SK-N-SH (cell line): ENCODE measurements at regions not wholly inside any gene's neighbourhood (a gene's known extent, or its start where the extent isn't known, plus 50 kb on each side); places are given as distances from the start of the nearest gene placed in this dataset.

ENCODE experiments used
- CTCF ChIA-PET: fragments of 300-600, 350-600 bp; formaldehyde crosslinking; extraction: SDS; loops from one replicate; lab custom pipeline; 2021; lab: Yijun Ruan, JAX
- POLR2A ChIA-PET: fragments of 350-600 bp; sonication (Branson Sonifier 250); formaldehyde crosslinking; extraction: SDS; loops from one replicate; lab custom pipeline; 2020; ENCODE audit warnings: antibody characterized with exemption, inconsistent platforms; lab: Yijun Ruan, JAX
- DNase-seq: peaks from one replicate; pipeline ENCODE4 v3.0.0; 2012
- H2AFZ ChIP-seq: fragments of 200-600 bp; sonication (generic); 2 replicates; pipeline ENCODE4 v1.8.1; 2016; ENCODE audit warnings: antibody characterized with exemption, mild to moderate bottlenecking, low read depth
- H3F3A ChIP-seq: fragments of 200-600 bp; sonication (generic); replicated peaks from 2 replicates; pipeline ENCODE3; 2016; ENCODE audit warnings: antibody characterized with exemption, mild to moderate bottlenecking; ENCODE audit not compliant: insufficient read depth
- H3K27ac ChIP-seq, 2 experiments: fragments of 200-500 bp in 1 of 2; fragments of 200-600 bp in 1 of 2; sonication (Bioruptor generic) in 1 of 2; sonication (generic), shearing (Covaris generic) in 1 of 2; 2 replicates each; pipeline versions ENCODE4 v1.5.1 to v1.6.1; 2014 to 2016; ENCODE audit warnings: low read depth in 2 of 2, inconsistent platforms in 1 of 2, low read length in 1 of 2, mild to moderate bottlenecking in 1 of 2, mixed read lengths in 1 of 2
- H3K27me3 ChIP-seq: fragments of 200-600 bp; sonication (generic), shearing (Covaris generic); 2 replicates; pipeline ENCODE4 v1.6.1; 2016; ENCODE audit warnings: mixed run types; ENCODE audit not compliant: insufficient read depth
- H3K36me3 ChIP-seq, 2 experiments: fragments of 200-500 bp in 1 of 2; fragments of 200-600 bp in 1 of 2; sonication (Bioruptor generic) in 1 of 2; sonication (generic) in 1 of 2; replicated peaks in 1 of 2; 2 replicates each; pipeline versions ENCODE3 to v1.5.1; 2014 to 2016; ENCODE audit warnings: low read length in 1 of 2, mild to moderate bottlenecking in 1 of 2; ENCODE audit not compliant: insufficient read depth in 2 of 2, control insufficient read depth in 1 of 2
- H3K4me1 ChIP-seq, 2 experiments: fragments of 200-500 bp in 1 of 2; fragments of 200-600 bp in 1 of 2; sonication (Bioruptor generic) in 1 of 2; sonication (generic), shearing (Covaris generic) in 1 of 2; 2 replicates each; pipeline versions ENCODE4 v1.5.1 to v1.6.1; 2014 to 2016; ENCODE audit warnings: low read depth in 1 of 2, low read length in 1 of 2, mixed run types in 1 of 2; ENCODE audit not compliant: insufficient read depth in 2 of 2, control insufficient read depth in 1 of 2
- H3K4me2 ChIP-seq: fragments of 200-600 bp; sonication (generic), shearing (Covaris generic); 2 replicates; pipeline ENCODE4 v1.6.1; 2017; ENCODE audit warnings: mixed run types
- H3K4me3 ChIP-seq, 2 experiments: fragments of 200-500 bp in 1 of 2; fragments of 200-600 bp in 1 of 2; sonication (Bioruptor generic) in 1 of 2; sonication (generic), shearing (Covaris generic) in 1 of 2; 2 replicates each; pipeline versions ENCODE4 v1.5.1 to v1.8.1; 2014 to 2016; ENCODE audit warnings: low read depth in 2 of 2, inconsistent platforms in 1 of 2, low read length in 1 of 2, mild to moderate bottlenecking in 1 of 2, mixed read lengths in 1 of 2, moderate library complexity in 1 of 2
- H3K79me2 ChIP-seq: fragments of 200-600 bp; sonication (generic); 2 replicates; pipeline ENCODE4 v1.8.1; 2017; ENCODE audit warnings: mild to moderate bottlenecking; ENCODE audit not compliant: insufficient read depth
- H3K9ac ChIP-seq: fragments of 200-600 bp; sonication (generic); 2 replicates; pipeline ENCODE4 v1.6.1; 2017; ENCODE audit warnings: mixed run types
- H3K9me2 ChIP-seq: fragments of 200-600 bp; sonication (generic); 2 replicates; pipeline ENCODE4 v1.6.1; 2017; ENCODE audit warnings: mixed run types
- H3K9me3 ChIP-seq: fragments of 200-600 bp; sonication (generic); 2 replicates; pipeline ENCODE4 v1.6.1; 2017; ENCODE audit warnings: mixed run types, mild to moderate bottlenecking, moderate library complexity
- H4K20me1 ChIP-seq: fragments of 200-600 bp; sonication (generic); 2 replicates; pipeline ENCODE4 v1.6.1; 2017; ENCODE audit warnings: mild to moderate bottlenecking, mixed run types; ENCODE audit not compliant: insufficient read depth
- CHD2 ChIP-seq: fragments of 150-350 bp; IDR thresholded peaks from 2 replicates; pipeline ENCODE4 v1.6.1; 2018; ENCODE audit warnings: low read length; ENCODE audit not compliant: partially characterized antibody
- ELF1 ChIP-seq: IDR thresholded peaks from 2 replicates; pipeline ENCODE4 v1.4.0; 2012
- EP300 ChIP-seq, 2 experiments: IDR thresholded peaks; 2 replicates each; pipeline versions ENCODE4 v1.4.0 to v1.6.1; 2012; ENCODE audit warnings: borderline replicate concordance in 1 of 2, low read depth in 1 of 2, low read length in 1 of 2
- FOSL2 ChIP-seq: IDR thresholded peaks from 2 replicates; pipeline ENCODE4 v1.4.0; 2012; ENCODE audit warnings: low read depth, mild to moderate bottlenecking, moderate library complexity, borderline replicate concordance
- FOXM1 ChIP-seq: IDR thresholded peaks from 2 replicates; pipeline ENCODE4 v1.4.0; 2012; ENCODE audit warnings: low read depth, mild to moderate bottlenecking
- GABPA ChIP-seq: IDR thresholded peaks from 2 replicates; pipeline ENCODE4 v1.4.0; 2012; ENCODE audit warnings: low read depth, mild to moderate bottlenecking
- GATA2 ChIP-seq: sonication (generic); formaldehyde crosslinking; IDR thresholded peaks from 2 replicates; pipeline ENCODE4 v1.5.0; 2020; ENCODE audit warnings: mild to moderate bottlenecking, missing genetic modification reagents
- JUND ChIP-seq: IDR thresholded peaks from 2 replicates; pipeline ENCODE4 v1.4.0; 2012
- MEF2A ChIP-seq: IDR thresholded peaks from 2 replicates; pipeline ENCODE4 v1.4.0; 2012; ENCODE audit warnings: low read depth, borderline replicate concordance
- POLR2AphosphoS5 ChIP-seq: IDR thresholded peaks from 2 replicates; pipeline ENCODE4 v1.6.1; 2012; ENCODE audit warnings: low read depth, low read length
- RAD21 ChIP-seq: IDR thresholded peaks from 2 replicates; pipeline ENCODE4 v1.6.1; 2012; ENCODE audit warnings: mild to moderate bottlenecking, low read length
- RFX5 ChIP-seq: IDR thresholded peaks from 2 replicates; pipeline ENCODE4 v1.6.1; 2012; ENCODE audit warnings: mild to moderate bottlenecking, improper control_type of control experiment, low read length
- TCF12 ChIP-seq: IDR thresholded peaks from 2 replicates; pipeline ENCODE4 v1.4.0; 2012
- WGBS: methylation state at CpG from one replicate; pipeline ENCODE4 v1.1.6; 2017; ENCODE audit warnings: low lambda C conversion rate; 5-methylcytosine and 5-hydroxymethylcytosine counted together
- TF ChIP-seq, protein P1 (sequence below): IDR thresholded peaks from 2 replicates; pipeline ENCODE4 v1.6.1; 2012; ENCODE audit warnings: mild to moderate bottlenecking, low read depth, low read length, moderate library complexity
- TF ChIP-seq, protein P2 (sequence below): fragments of 150-350 bp; IDR thresholded peaks from 2 replicates; pipeline ENCODE4 v1.6.1; 2016; ENCODE audit warnings: mild to moderate bottlenecking, low read depth, low read length
- TF ChIP-seq, protein P3 (sequence below): fragments of 200-600 bp; sonication (generic); IDR thresholded peaks from 2 replicates; pipeline ENCODE4 v1.6.1; 2017; ENCODE audit warnings: antibody characterized with exemption, mild to moderate bottlenecking, moderate library complexity
- TF ChIP-seq, protein P4 (sequence below): IDR thresholded peaks from 2 replicates; pipeline ENCODE4; 2012

DNA sequence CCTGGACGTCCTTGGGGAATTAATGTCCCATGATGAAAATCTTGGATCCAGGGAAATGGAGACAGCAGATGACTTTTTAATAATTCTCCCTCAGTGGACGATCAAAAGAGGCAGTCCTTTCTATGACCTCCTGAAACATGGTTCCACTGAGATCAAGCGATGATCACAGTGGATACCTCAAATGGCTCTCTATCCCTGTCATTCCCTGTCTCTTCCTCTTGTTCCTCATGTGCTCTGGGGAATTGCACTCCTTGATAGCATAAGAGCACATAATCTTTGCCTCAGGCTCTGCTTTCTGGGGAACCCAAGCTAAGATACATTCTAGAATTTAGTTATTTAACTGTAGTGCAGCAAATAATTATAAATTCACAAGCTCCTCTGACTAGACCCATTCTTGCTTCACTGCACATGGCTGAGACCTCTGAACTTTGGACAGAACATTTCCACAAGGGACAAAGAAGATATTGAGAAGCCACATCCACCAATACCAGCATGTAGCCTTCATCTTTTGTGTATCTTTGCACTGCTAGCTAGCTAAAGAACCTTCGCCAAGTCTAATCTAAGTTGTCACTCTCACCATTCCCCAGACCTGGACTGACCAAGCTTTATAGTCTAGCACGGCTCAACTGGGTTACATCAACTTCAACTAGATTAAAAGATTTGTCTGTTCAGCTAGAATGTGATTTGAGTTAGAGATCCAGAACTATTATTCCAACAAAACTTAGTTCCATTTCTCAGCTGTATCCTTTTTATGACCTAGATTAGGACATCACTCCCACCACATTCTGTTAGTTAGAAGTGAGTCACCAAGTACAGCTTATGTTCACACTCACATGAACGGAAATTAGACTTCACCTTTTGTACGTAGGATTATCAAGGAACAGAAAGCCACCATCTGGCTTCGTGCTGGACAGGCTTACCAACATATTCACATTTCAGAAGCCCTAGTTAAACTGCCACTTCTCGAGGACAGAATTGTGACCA is 142.7 kb downstream of the SUCLA2 start:
- Histone ChIP-seq H3K4me2 (peak overlapping the region; percentile 17; the same call in 1 of the 2 replicates), H3K9me2 (no peaks in the 10 kb centered on the region), H2AFZ (peak overlapping the region; percentile 8; the same call in 1 of the 2 replicates), H3K9me3 (no peaks in the 10 kb centered on the region), H3K36me3 (no peaks in the 10 kb centered on the region), H3K4me1 (no peaks in the 10 kb centered on the region; a peak in 1 of 4 replicates), H3K27me3 (no peaks in the 10 kb centered on the region), H4K20me1 (no peaks in the 10 kb centered on the region), H3K27ac (peak overlapping the region in 1 of 2 experiments; percentile 34; a peak in 2 of 4 replicates), H3F3A (no peaks in the 10 kb centered on the region), H3K79me2 (no peaks in the 10 kb centered on the region), H3K9ac (no peak overlapping the region), H3K4me3 (no peak overlapping the region)
- 47% methylated on average over 8 of the region's 9 CpGs for WGBS
- 0 out of 4 replicates have a peak, but pooled peaks of 1 of the 2 experiments have one; percentile 17 for TF ChIP-seq EP300 (IDR thresholded peaks at IDR 0.05; ENCODE audit: borderline replicate concordance in 1 of 2, low read depth in 1 of 2, low read length in 1 of 2)
- TF ChIP-seq, protein P1, sequence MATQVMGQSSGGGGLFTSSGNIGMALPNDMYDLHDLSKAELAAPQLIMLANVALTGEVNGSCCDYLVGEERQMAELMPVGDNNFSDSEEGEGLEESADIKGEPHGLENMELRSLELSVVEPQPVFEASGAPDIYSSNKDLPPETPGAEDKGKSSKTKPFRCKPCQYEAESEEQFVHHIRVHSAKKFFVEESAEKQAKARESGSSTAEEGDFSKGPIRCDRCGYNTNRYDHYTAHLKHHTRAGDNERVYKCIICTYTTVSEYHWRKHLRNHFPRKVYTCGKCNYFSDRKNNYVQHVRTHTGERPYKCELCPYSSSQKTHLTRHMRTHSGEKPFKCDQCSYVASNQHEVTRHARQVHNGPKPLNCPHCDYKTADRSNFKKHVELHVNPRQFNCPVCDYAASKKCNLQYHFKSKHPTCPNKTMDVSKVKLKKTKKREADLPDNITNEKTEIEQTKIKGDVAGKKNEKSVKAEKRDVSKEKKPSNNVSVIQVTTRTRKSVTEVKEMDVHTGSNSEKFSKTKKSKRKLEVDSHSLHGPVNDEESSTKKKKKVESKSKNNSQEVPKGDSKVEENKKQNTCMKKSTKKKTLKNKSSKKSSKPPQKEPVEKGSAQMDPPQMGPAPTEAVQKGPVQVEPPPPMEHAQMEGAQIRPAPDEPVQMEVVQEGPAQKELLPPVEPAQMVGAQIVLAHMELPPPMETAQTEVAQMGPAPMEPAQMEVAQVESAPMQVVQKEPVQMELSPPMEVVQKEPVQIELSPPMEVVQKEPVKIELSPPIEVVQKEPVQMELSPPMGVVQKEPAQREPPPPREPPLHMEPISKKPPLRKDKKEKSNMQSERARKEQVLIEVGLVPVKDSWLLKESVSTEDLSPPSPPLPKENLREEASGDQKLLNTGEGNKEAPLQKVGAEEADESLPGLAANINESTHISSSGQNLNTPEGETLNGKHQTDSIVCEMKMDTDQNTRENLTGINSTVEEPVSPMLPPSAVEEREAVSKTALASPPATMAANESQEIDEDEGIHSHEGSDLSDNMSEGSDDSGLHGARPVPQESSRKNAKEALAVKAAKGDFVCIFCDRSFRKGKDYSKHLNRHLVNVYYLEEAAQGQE: no peak
- ChIA-PET CTCF (interaction anchor here (0.7 to 1.6 kb wide), 3 partner anchors 9 to 22 kb away, joined by 3 to 5 read pairs (median 3); no protein-coding TSS in a partner anchor), POLR2A (interaction anchor here (0.6 kb wide), 1 partner anchor 883 kb away, joined by 3 read pairs; no protein-coding TSS in a partner anchor)
- no peak for DNase-seq

DNA sequence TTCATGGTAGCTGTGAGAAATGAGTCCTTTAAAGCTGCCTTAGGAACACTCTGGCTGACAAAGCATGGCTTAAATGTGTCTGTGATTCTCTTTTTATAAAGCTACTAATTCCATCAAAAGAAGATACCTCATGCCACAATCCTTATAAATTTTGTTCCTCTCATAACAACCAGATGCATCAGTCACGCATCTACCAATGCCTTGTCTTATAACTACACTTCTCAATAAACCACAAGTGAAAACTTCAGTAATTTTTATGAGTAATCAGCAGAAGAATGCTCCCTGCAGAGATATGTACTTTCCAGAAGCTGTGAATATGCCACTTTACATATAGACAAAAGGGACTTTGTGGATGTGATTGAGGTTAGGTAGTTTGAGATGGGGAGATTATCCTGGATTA is 147.8 kb downstream of the SUCLA2 start:
- H3K4me3 ChIP-seq: no peak overlapping the region
- H3K79me2 ChIP-seq: no peaks in the 10 kb centered on the region
- no peaks in the 10 kb centered on the region for H3F3A ChIP-seq
- no peak overlapping the region for H3K9ac ChIP-seq
- no peaks in the 10 kb centered on the region for H3K9me3 ChIP-seq
- H4K20me1 ChIP-seq: no peaks in the 10 kb centered on the region
- peak overlapping the region in 1 of 2 experiments; percentile 32; a peak in 1 of 4 replicates for H3K27ac ChIP-seq
- POLR2A ChIA-PET: no interaction called here
- no peak for DNase-seq
- 30% methylated on average over 1 of the region's 1 CpG for WGBS
- CTCF ChIA-PET: no interaction called here
- H2AFZ ChIP-seq: no peak overlapping the region
- H3K9me2 ChIP-seq: no peaks in the 10 kb centered on the region
- no peaks in the 10 kb centered on the region for H3K36me3 ChIP-seq
- peak overlapping the region; percentile 27; the same call in 1 of the 2 replicates for H3K4me2 ChIP-seq
- H3K4me1 ChIP-seq: no peaks in the 10 kb centered on the region
- no peaks in the 10 kb centered on the region for H3K27me3 ChIP-seq
- no peak for TF ChIP-seq RAD21
- TF ChIP-seq FOSL2: peak; percentile 48; the same call in 1 of the 2 replicates
- TF ChIP-seq GABPA: no peak
- no peak for TF ChIP-seq POLR2AphosphoS5
- no peak; a peak in 1 of 4 replicates for TF ChIP-seq EP300 (IDR thresholded peaks at IDR 0.05; ENCODE audit: borderline replicate concordance in 1 of 2, low read depth in 1 of 2, low read length in 1 of 2)
- TF ChIP-seq FOXM1: no peak
- no peak for TF ChIP-seq RFX5
- TF ChIP-seq MEF2A: no peak
- TF ChIP-seq CHD2: no peak
- TF ChIP-seq, protein P2, sequence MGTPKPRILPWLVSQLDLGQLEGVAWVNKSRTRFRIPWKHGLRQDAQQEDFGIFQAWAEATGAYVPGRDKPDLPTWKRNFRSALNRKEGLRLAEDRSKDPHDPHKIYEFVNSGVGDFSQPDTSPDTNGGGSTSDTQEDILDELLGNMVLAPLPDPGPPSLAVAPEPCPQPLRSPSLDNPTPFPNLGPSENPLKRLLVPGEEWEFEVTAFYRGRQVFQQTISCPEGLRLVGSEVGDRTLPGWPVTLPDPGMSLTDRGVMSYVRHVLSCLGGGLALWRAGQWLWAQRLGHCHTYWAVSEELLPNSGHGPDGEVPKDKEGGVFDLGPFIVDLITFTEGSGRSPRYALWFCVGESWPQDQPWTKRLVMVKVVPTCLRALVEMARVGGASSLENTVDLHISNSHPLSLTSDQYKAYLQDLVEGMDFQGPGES: no peak
- TF ChIP-seq, protein P3, sequence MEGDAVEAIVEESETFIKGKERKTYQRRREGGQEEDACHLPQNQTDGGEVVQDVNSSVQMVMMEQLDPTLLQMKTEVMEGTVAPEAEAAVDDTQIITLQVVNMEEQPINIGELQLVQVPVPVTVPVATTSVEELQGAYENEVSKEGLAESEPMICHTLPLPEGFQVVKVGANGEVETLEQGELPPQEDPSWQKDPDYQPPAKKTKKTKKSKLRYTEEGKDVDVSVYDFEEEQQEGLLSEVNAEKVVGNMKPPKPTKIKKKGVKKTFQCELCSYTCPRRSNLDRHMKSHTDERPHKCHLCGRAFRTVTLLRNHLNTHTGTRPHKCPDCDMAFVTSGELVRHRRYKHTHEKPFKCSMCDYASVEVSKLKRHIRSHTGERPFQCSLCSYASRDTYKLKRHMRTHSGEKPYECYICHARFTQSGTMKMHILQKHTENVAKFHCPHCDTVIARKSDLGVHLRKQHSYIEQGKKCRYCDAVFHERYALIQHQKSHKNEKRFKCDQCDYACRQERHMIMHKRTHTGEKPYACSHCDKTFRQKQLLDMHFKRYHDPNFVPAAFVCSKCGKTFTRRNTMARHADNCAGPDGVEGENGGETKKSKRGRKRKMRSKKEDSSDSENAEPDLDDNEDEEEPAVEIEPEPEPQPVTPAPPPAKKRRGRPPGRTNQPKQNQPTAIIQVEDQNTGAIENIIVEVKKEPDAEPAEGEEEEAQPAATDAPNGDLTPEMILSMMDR: no peak
- TF ChIP-seq, protein P4, sequence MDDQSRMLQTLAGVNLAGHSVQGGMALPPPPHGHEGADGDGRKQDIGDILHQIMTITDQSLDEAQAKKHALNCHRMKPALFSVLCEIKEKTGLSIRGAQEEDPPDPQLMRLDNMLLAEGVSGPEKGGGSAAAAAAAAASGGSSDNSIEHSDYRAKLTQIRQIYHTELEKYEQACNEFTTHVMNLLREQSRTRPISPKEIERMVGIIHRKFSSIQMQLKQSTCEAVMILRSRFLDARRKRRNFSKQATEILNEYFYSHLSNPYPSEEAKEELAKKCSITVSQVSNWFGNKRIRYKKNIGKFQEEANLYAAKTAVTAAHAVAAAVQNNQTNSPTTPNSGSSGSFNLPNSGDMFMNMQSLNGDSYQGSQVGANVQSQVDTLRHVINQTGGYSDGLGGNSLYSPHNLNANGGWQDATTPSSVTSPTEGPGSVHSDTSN: peak; percentile 68
- no peak for TF ChIP-seq GATA2 (CRISPR knock-in tag)
- TF ChIP-seq JUND: peak; percentile 40; the same call in 1 of the 2 replicates
- TF ChIP-seq ELF1: no peak
- TF ChIP-seq TCF12: peak; percentile 63
